K562 (cell line): ENCODE measurements at regions not wholly inside any gene's neighbourhood (a gene's known extent, or its start where the extent isn't known, plus 50 kb on each side); places are given as distances from the start of the nearest gene placed in this dataset.

Source experiments
- ATAC-seq: fragments of 200-7000 bp; cut with Tn5 transposase; 3 replicates; pipeline ENCODE4 v1.9.1; 2020; ENCODE audit warnings: moderate library complexity
- BruUV-seq: library from RNA; stranded (reverse); fragments of 400-500 nt; replicated peaks from 2 replicates; lab custom pipeline; 2021; lab: Mats Ljungman, UMichigan
- CTCF ChIA-PET: fragments of 300-600 bp; formaldehyde crosslinking; extraction: SDS; loops from one replicate; lab custom pipeline; 2021; ENCODE audit warnings: low intra/inter-chr PET ratio; lab: Yijun Ruan, JAX
- POLR2A ChIA-PET: fragments of 300-600, 350-650 bp; sonication (Branson Sonifier 250); formaldehyde crosslinking; extraction: SDS; loops from one replicate; lab custom pipeline; 2021; ENCODE audit warnings: antibody characterized with exemption, inconsistent platforms; lab: Yijun Ruan, JAX
- DNase-seq, 4 experiments: peaks; one replicate each; pipeline versions ENCODE4 v3.0.0 to v3.0.0-alpha.2; 2011 to 2018; ENCODE audit warnings: low spot score in 3 of 4, mixed read lengths in 3 of 4; ENCODE audit errors: extremely low read depth in 1 of 4
- FAIRE-seq: peaks from 2 replicates; lab custom pipeline; 2011; peaks lifted over from hg19 to GRCh38; lab: Jason Lieb, UNC
- H2AFZ ChIP-seq: 2 replicates; pipeline ENCODE4 v1.6.0; 2011; ENCODE audit warnings: low read depth, low read length, control low read depth, inconsistent platforms
- H3K27ac ChIP-seq: fragments of 200-600 bp; 3 replicates; pipeline ENCODE4 v1.8.0; 2011; ENCODE audit warnings: low read depth, mild to moderate bottlenecking, control low read depth, inconsistent platforms, low read length, moderate library complexity, mixed read lengths; ENCODE audit errors: extremely low read depth
- H3K27me3 ChIP-seq, 2 experiments: fragments of 300-600 bp in 1 of 2; 2 replicates in 1 of 2; 3 replicates in 1 of 2; pipeline versions ENCODE4 v1.6.0 to v1.8.0; 2011; ENCODE audit warnings: inconsistent platforms in 2 of 2, low read length in 2 of 2, mild to moderate bottlenecking in 1 of 2, mixed read lengths in 1 of 2, moderate library complexity in 1 of 2; ENCODE audit not compliant: control insufficient read depth in 2 of 2, insufficient read depth in 2 of 2
- H3K36me3 ChIP-seq: fragments of 300-600 bp; 3 replicates; pipeline ENCODE4 v1.8.0; 2011; ENCODE audit warnings: mild to moderate bottlenecking, low read length, inconsistent platforms; ENCODE audit not compliant: control insufficient read depth, insufficient read depth
- H3K4me1 ChIP-seq, 2 experiments: fragments of 200-600 bp in 1 of 2; replicated peaks in 1 of 2; 2 replicates in 1 of 2; 3 replicates in 1 of 2; pipeline versions ENCODE4 v1.5.1 to v1.8.0; 2011; ENCODE audit warnings: inconsistent platforms in 2 of 2, low read length in 2 of 2, mild to moderate bottlenecking in 1 of 2, mixed read lengths in 1 of 2, moderate library complexity in 1 of 2; ENCODE audit not compliant: control insufficient read depth in 2 of 2, insufficient read depth in 2 of 2
- H3K4me2 ChIP-seq: 2 replicates; pipeline ENCODE4 v1.6.1; 2011; ENCODE audit warnings: low read length, control low read depth, inconsistent platforms, mixed read lengths; ENCODE audit not compliant: insufficient read depth
- H3K4me3 ChIP-seq: fragments of 200-600 bp; sonication (generic), shearing (Covaris generic); 2 replicates; pipeline ENCODE4 v1.5.1; 2016; ENCODE audit warnings: control low read depth, inconsistent platforms
- H3K79me2 ChIP-seq: fragments of 200-600 bp; 3 replicates; pipeline ENCODE4 v1.8.0; 2011; ENCODE audit warnings: low read length, inconsistent platforms; ENCODE audit not compliant: control insufficient read depth, insufficient read depth
- H3K9ac ChIP-seq, 2 experiments: 2 replicates each; pipeline versions ENCODE4 v1.6.0 to v1.6.1; 2011; ENCODE audit warnings: low read depth in 2 of 2, low read length in 2 of 2, control low read depth in 1 of 2, inconsistent platforms in 1 of 2, mild to moderate bottlenecking in 1 of 2, mixed read lengths in 1 of 2; ENCODE audit not compliant: insufficient read depth in 1 of 2
- H3K9me1 ChIP-seq: one replicate; pipeline ENCODE4 v1.6.0; 2011; ENCODE audit warnings: inconsistent platforms, mild to moderate bottlenecking, low read length, moderate library complexity; ENCODE audit not compliant: control insufficient read depth, insufficient read depth
- H3K9me3 ChIP-seq: replicated peaks from 2 replicates; pipeline ENCODE4 v1.5.1; 2011; ENCODE audit warnings: low read depth, low read length, inconsistent platforms; ENCODE audit not compliant: control insufficient read depth, insufficient read depth
- H4K20me1 ChIP-seq: replicated peaks from 2 replicates; pipeline ENCODE4 v1.6.1; 2011; ENCODE audit warnings: low read length, inconsistent platforms, mixed read lengths; ENCODE audit not compliant: control insufficient read depth, insufficient read depth
- GATAD2B ChIP-seq: fragments of 450-650 bp; IDR thresholded peaks from 2 replicates; pipeline ENCODE4 v1.6.1; 2017; ENCODE audit warnings: mild to moderate bottlenecking, borderline replicate concordance
- KDM4B ChIP-seq, 2 experiments: fragments of 450-650 bp in 1 of 2; sonication (generic) in 1 of 2; IDR thresholded peaks; 2 replicates each; pipeline ENCODE4 v1.6.1; 2016 to 2017; ENCODE audit warnings: borderline replicate concordance in 2 of 2, antibody characterized with exemption in 1 of 2, low read depth in 1 of 2, mild to moderate bottlenecking in 1 of 2
- MYC ChIP-seq, 2 experiments: fragments of 250-450 bp in 1 of 2; sonication (Bioruptor Pico) in 1 of 2; IDR thresholded peaks; 2 replicates each; pipeline versions ENCODE4 v1.5.1 to v1.6.1; 2012 to 2021; ENCODE audit warnings: low read depth in 2 of 2, borderline replicate concordance in 1 of 2, improper control_type of control experiment in 1 of 2, low read length in 1 of 2, mild to moderate bottlenecking in 1 of 2, moderate library complexity in 1 of 2
- NFIC ChIP-seq: fragments of 450-650 bp; IDR thresholded peaks from 2 replicates; pipeline ENCODE4 v1.6.1; 2017; ENCODE audit warnings: mild to moderate bottlenecking, inconsistent platforms
- RFX1 ChIP-seq: fragments of 450-650 bp; IDR thresholded peaks from 2 replicates; pipeline ENCODE4 v1.6.1; 2016; ENCODE audit warnings: mild to moderate bottlenecking, moderate library complexity
- ZBTB1 ChIP-seq: sonication (generic); formaldehyde crosslinking; IDR thresholded peaks from 2 replicates; pipeline ENCODE4 v1.8.1; 2023; ENCODE audit warnings: missing genetic modification reagents, low read depth, mild to moderate bottlenecking, borderline replicate concordance
- ZNF217 ChIP-seq: sonication (generic); formaldehyde crosslinking; IDR thresholded peaks from 2 replicates; pipeline ENCODE4 v1.8.0; 2022; ENCODE audit warnings: mild to moderate bottlenecking, missing genetic modification reagents
- ZNF444 ChIP-seq: fragments of 250-450 bp; sonication (Bioruptor Pico); IDR thresholded peaks from 2 replicates; pipeline ENCODE4 v1.4.0; 2020; ENCODE audit warnings: mild to moderate bottlenecking, moderate library complexity
- WGBS: fragments of 100-300 bp; shearing (Covaris generic); methylation state at CpG from one replicate; pipeline ENCODE4 v1.1.6; 2016; ENCODE audit warnings: low coverage, mixed read lengths; ENCODE audit not compliant: insufficient coverage; ENCODE audit errors: missing lambda C conversion rate; 5-methylcytosine and 5-hydroxymethylcytosine counted together
- in situ Hi-C: fragments of 300-500 bp; cut with MboI; formaldehyde crosslinking; loops from 4 replicates; pipeline ENCODE4 v1.15.0; 2018; ENCODE audit warnings: inconsistent platforms, mixed read lengths
- intact Hi-C: fragments of 100-400 bp; cut with micrococcal nuclease; formaldehyde crosslinking; loops from 2 replicates; pipeline ENCODE4 v1.14.2; 2022
- TF ChIP-seq, protein P1 (sequence below): sonication (generic); formaldehyde crosslinking; IDR thresholded peaks from 2 replicates; pipeline ENCODE4 v1.8.1; 2023; ENCODE audit warnings: mild to moderate bottlenecking, missing genetic modification reagents, moderate library complexity

DNA sequence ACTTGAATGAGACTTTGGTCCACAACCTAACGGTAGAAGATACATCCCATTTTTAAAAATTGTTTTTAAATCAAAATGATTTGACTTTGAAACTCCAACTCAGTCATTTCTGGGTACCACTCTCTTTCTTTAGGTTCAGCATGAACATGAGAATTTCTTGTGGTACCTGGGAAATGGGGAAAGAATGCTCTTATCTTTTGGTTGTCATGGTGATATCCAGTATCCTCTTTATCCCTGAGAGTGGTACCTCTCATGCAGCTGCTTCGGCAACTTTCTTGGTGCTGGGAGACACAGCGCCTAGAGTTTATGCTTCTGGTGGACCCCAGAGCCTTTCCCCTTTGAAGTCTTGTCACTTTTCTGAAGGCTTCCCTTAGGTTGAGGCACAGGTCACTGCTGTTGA lies 465.1 kb upstream of the FAT1 start:
- ATAC-seq: no peak
- no peak overlapping the region for H3K4me2 ChIP-seq
- no peak for TF ChIP-seq KDM4B (IDR thresholded peaks at IDR 0.05; ENCODE audit: borderline replicate concordance in 2 of 2, low read depth in 1 of 2)
- TF ChIP-seq RFX1: peak; percentile 63
- H4K20me1 ChIP-seq: no peaks in the 10 kb centered on the region
- H3K9me1 ChIP-seq: no peaks in the 10 kb centered on the region
- no peak overlapping the region for H3K4me3 ChIP-seq
- no peaks in the 10 kb centered on the region for H3K36me3 ChIP-seq
- no peak for FAIRE-seq
- POLR2A ChIA-PET: no interaction called here
- CTCF ChIA-PET: no interaction called here
- no peaks in the 10 kb centered on the region for H3K9me3 ChIP-seq
- no peaks in the 10 kb centered on the region for H3K27me3 ChIP-seq
- no TSS peak for BruUV-seq
- no peaks in the 10 kb centered on the region for H3K4me1 ChIP-seq
- WGBS: 0% methylated on average over 3 of the region's 3 CpGs
- intact Hi-C loops (no loop called here), in situ Hi-C loops (no loop called here)
- no peak for DNase-seq
- H2AFZ ChIP-seq: no peak overlapping the region
- no peak overlapping the region for H3K27ac ChIP-seq
- no peaks in the 10 kb centered on the region for H3K79me2 ChIP-seq
- no peak overlapping the region for H3K9ac ChIP-seq

- Histone ChIP-seq H3K79me2 (no peaks in the 10 kb centered on the region), H3K9ac (no peak overlapping the region), H3K36me3 (no peaks in the 10 kb centered on the region), H2AFZ (no peak overlapping the region), H3K4me2 (no peak overlapping the region), H3K27me3 (no peaks in the 10 kb centered on the region), H3K27ac (no peak overlapping the region), H4K20me1 (no peaks in the 10 kb centered on the region), H3K4me3 (no peak overlapping the region), H3K9me1 (no peaks in the 10 kb centered on the region), H3K9me3 (no peaks in the 10 kb centered on the region), H3K4me1 (no peaks in the 10 kb centered on the region)
- TF ChIP-seq, protein P1, sequence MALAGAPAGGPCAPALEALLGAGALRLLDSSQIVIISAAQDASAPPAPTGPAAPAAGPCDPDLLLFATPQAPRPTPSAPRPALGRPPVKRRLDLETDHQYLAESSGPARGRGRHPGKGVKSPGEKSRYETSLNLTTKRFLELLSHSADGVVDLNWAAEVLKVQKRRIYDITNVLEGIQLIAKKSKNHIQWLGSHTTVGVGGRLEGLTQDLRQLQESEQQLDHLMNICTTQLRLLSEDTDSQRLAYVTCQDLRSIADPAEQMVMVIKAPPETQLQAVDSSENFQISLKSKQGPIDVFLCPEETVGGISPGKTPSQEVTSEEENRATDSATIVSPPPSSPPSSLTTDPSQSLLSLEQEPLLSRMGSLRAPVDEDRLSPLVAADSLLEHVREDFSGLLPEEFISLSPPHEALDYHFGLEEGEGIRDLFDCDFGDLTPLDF: no peak
- TF ChIP-seq ZBTB1 (CRISPR knock-in tag): no peak
- no peak for TF ChIP-seq ZNF217 (CRISPR knock-in tag)
- no peak for TF ChIP-seq NFIC
- no peak for TF ChIP-seq ZNF444
- TF ChIP-seq GATAD2B: no peak
- no peak for TF ChIP-seq MYC (IDR thresholded peaks at IDR 0.05; ENCODE audit: low read depth, low read length)
- TF ChIP-seq MYC (CRISPR knock-in tag; IDR thresholded peaks at IDR 0.05; ENCODE audit: borderline replicate concordance, low read depth): no peak
- in situ Hi-C loops (no loop called here), intact Hi-C loops (no loop called here)
- 0% methylated on average over 1 of the region's 1 CpG for WGBS
- ChIA-PET CTCF (no interaction called here), POLR2A (no interaction called here)
- no peak for ATAC-seq
- DNase-seq: no peak
- BruUV-seq: no TSS peak
- no peak for FAIRE-seq
These were observed 466.7 kb upstream of the FAT1 start for GRCh38 chr4:187190390-187190789.
